ENCODE measurements at regions not wholly inside any gene's neighbourhood (a gene's known extent, or its start where the extent isn't known, plus 50 kb on each side); places are given as distances from the start of the nearest gene placed in this dataset.
"Not testable (repeated sequence)": the region's sequence is repeated elsewhere in the genome, so short reads cannot be mapped to it uniquely, and the experiment has no call there.

- H3K4me3 ChIP-seq, result no peak overlapping the region
- no peak overlapping the region for H3K27ac ChIP-seq
- H3K36me3 ChIP-seq, result no peaks in the 10 kb centered on the region
- peaks cover 9% of the 10 kb centered on the region for H3K4me1 ChIP-seq
- no peaks in the 10 kb centered on the region for H3K9me3 ChIP-seq
- TF ChIP-seq EP300 (IDR thresholded peaks at IDR 0.05), result no peak
- no peak for TF ChIP-seq POLR2A (IDR thresholded peaks at IDR 0.05)
- TF ChIP-seq, protein P1, sequence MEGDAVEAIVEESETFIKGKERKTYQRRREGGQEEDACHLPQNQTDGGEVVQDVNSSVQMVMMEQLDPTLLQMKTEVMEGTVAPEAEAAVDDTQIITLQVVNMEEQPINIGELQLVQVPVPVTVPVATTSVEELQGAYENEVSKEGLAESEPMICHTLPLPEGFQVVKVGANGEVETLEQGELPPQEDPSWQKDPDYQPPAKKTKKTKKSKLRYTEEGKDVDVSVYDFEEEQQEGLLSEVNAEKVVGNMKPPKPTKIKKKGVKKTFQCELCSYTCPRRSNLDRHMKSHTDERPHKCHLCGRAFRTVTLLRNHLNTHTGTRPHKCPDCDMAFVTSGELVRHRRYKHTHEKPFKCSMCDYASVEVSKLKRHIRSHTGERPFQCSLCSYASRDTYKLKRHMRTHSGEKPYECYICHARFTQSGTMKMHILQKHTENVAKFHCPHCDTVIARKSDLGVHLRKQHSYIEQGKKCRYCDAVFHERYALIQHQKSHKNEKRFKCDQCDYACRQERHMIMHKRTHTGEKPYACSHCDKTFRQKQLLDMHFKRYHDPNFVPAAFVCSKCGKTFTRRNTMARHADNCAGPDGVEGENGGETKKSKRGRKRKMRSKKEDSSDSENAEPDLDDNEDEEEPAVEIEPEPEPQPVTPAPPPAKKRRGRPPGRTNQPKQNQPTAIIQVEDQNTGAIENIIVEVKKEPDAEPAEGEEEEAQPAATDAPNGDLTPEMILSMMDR (IDR thresholded peaks at IDR 0.05), result no peak
- no peak for TF ChIP-seq POLR2AphosphoS5 (IDR thresholded peaks at IDR 0.05)
- no peaks in the 10 kb centered on the region for H3K27me3 ChIP-seq
- WGBS, result 81% methylated on average over 3 of the region's 3 CpGs
- DNase-seq (ENCODE audit: low spot score in 2 of 2), result no peak
Measured at GRCh38 chr5:36422952-36423351, 121.2 kb upstream of the RANBP3L start.

DNA sequence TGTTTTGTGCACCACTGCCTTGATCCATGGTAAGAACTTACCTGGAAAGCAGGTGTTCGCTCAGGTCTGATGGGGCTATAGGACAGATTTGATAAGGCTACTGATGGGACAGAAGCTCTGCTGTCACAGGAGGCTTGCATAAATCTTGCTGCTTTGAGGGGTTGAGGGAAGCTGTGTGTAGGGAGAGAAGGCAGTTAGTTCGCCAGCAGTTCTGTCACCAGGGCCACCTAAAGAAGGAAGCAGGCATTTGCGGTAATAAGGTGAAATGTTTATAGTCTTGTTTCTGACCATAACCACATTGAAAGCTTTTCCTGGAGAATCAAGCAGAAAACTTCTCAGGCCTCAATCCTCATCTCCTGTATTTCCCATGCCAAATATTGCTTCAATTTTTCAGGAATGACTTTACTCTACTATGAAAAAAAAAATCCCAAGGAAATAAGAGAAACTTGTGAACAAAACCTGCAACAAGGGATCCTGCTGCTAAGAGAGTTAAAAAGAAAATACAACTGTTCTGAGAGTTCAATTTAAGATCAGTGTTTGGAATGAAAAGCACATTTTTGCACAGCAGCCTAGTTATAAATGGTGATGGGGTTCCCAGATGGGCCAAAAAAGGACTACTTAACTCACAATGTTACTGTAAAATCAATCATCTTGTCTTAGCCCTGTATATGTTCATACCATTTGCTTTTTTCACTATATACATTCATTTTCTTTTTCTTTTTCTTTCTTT is 122.0 kb upstream of the RANBP3L start:
- TF ChIP-seq POLR2AphosphoS5 (IDR thresholded peaks at IDR 0.05), result no peak
- Histone ChIP-seq H3K4me1 (peaks cover 2% of the 10 kb centered on the region), H3K4me3 (no peak overlapping the region), H3K27ac (no peak overlapping the region), H3K9me3 (no peaks in the 10 kb centered on the region), H3K27me3 (no peaks in the 10 kb centered on the region), H3K36me3 (no peaks in the 10 kb centered on the region)
- no peak for DNase-seq (ENCODE audit: low spot score in 2 of 2)
- 78% methylated on average over 3 of the region's 3 CpGs for WGBS

DNA sequence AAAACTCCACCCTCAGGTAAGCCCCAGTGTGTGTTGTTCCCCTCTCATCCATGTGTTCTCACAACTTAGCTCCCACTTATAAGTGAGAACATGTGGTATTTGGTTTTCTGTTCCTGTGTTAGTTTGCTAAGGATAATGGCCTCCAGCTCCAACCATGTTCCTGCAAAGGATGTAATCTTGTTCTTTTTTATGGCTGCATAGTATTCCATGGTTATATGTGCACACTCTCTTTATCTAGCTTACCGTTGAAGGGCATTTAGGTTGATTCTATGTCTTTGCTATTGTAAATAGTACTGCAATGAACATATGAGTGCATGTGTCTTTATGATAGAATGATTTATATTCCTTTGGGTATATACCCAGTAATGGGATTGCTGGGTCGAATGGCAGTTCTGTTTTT is 124.4 kb upstream of the RANBP3L start:
- not testable (repeated sequence) for H3K27me3 ChIP-seq; DNase-seq (ENCODE audit: low spot score in 2 of 2); H3K27ac ChIP-seq; H3K4me1 ChIP-seq; H3K4me3 ChIP-seq; H3K9me3 ChIP-seq; H3K36me3 ChIP-seq
- WGBS, result 94% methylated on average over 2 of the region's 2 CpGs

DNA sequence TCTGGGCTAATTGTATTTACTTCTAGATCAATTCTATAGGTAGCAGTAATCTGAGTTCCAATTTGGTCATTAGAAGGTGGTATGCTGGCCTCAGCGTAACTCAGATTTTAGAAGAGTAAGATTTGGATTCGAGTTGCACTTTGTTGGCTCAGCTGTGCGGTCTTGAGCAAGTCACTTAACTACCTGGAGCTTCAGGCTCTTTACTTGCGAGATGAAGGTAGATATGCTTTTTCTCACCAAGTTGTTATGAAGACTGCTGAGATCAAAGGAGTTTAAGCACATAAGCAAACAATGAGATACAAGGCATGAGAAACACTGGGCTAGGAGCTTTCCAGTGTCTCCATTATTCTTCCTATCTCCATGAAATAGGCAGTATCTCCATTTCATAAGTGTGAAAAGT is 133.8 kb upstream of the RANBP3L start:
- Histone ChIP-seq H3K9me3 (no peaks in the 10 kb centered on the region), H3K36me3 (no peaks in the 10 kb centered on the region), H3K27ac (no peak overlapping the region), H3K27me3 (no peaks in the 10 kb centered on the region), H3K4me1 (no peaks in the 10 kb centered on the region), H3K4me3 (no peak overlapping the region)
- TF ChIP-seq, protein P1 (IDR thresholded peaks at IDR 0.05), result no peak
- TF ChIP-seq POLR2AphosphoS5 (IDR thresholded peaks at IDR 0.05), result no peak
- no peak for TF ChIP-seq POLR2A (IDR thresholded peaks at IDR 0.05)
- no peak for TF ChIP-seq EP300 (IDR thresholded peaks at IDR 0.05)
- WGBS, result 64% methylated on average over 4 of the region's 4 CpGs
- DNase-seq (ENCODE audit: low spot score in 2 of 2), result no peak

DNA sequence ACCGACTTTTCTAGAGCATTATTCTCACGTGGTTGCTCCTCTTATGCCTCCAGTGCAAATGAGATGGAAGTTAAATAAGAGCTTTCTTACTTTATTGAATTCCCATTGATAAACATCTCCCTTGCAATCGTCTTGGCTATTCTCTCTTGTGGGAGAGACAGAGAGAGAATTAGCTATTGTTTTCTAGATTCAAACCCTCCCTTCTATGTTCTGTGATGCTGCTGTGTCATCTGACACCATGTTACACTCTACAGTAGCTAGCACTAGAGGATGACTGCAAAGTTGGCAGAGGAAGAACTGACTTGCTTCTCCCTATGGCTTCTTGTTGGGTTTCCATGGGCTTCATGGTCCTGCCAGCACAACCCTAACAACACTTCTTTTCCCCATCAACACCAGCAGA is 134.6 kb upstream of the RANBP3L start:
- 59% methylated on average over 3 of the region's 3 CpGs for WGBS
- Histone ChIP-seq H3K4me1 (no peaks in the 10 kb centered on the region), H3K27ac (no peak overlapping the region), H3K36me3 (no peaks in the 10 kb centered on the region), H3K4me3 (no peak overlapping the region), H3K27me3 (no peaks in the 10 kb centered on the region), H3K9me3 (no peaks in the 10 kb centered on the region)
- TF ChIP-seq, protein P1 (IDR thresholded peaks at IDR 0.05), result no peak
- no peak for TF ChIP-seq POLR2A (IDR thresholded peaks at IDR 0.05)
- TF ChIP-seq POLR2AphosphoS5 (IDR thresholded peaks at IDR 0.05), result no peak
- no peak for TF ChIP-seq EP300 (IDR thresholded peaks at IDR 0.05)
- DNase-seq (ENCODE audit: low spot score in 2 of 2), result no peak

DNA sequence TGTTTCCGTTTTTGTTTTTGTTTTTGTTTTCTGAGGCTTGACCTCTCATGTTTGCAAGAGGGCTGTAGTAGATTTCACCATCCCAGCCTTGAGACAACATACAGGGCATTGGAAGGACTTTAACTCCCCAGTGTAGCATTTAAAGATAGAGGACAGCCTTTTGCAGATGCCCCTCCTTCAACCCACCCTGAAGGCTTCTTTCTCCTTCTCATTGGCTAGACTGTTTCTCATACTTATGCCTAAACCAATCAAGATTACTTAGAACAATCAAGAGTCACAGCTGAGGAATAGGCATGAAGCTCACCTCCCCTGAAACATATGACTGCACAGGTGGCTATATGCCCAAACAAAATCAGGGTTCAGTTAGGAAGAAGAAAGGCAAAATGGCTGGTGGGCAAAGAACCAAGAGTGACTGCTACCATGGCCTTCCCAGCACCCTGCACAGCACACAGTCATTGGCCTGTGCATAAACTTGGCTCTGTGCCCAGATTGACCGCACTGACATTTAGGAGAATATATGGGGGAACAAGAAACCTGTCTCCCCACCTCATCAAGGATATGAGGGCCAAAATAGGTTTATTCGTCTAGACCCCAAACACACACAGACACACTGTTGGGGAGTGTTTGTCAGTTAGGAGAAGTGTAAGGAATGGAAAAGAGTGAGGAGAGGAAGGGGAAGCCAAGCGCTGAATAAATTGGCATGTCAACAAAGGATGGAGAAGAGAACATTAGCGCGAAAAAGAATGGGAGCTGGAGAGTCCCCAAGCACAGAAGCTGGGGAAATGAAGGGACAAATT is 137.3 kb upstream of the RANBP3L start:
- Histone ChIP-seq H3K27ac (no peak overlapping the region), H3K4me1 (peaks cover 6% of the 10 kb centered on the region), H3K36me3 (no peaks in the 10 kb centered on the region), H3K4me3 (no peak overlapping the region), H3K27me3 (no peaks in the 10 kb centered on the region), H3K9me3 (no peaks in the 10 kb centered on the region)
- no peak for TF ChIP-seq POLR2AphosphoS5 (IDR thresholded peaks at IDR 0.05)
- TF ChIP-seq EP300 (IDR thresholded peaks at IDR 0.05), result no peak
- TF ChIP-seq, protein P1 (IDR thresholded peaks at IDR 0.05), result no peak
- no peak for TF ChIP-seq POLR2A (IDR thresholded peaks at IDR 0.05)
- DNase-seq (ENCODE audit: low spot score in 2 of 2), result no peak
- 81% methylated on average over 6 of the region's 6 CpGs for WGBS

Data from suprapubic skin (tissue), 4 donors.